HCT116 (cell line): ENCODE measurements at regions not wholly inside any gene's neighbourhood (a gene's known extent, or its start where the extent isn't known, plus 50 kb on each side); places are given as distances from the start of the nearest gene placed in this dataset.

Experiments used
- ATF3 ChIP-seq: IDR thresholded peaks from 2 replicates; pipeline ENCODE4 v1.6.1; 2012
- CTCF ChIP-seq, 3 experiments: fragments of 200-600 bp in 1 of 3; sonication (generic) in 1 of 3; IDR thresholded peaks in 2 of 3; conservative IDR thresholded peaks in 1 of 3; 2 replicates each; pipeline ENCODE4 v1.5.1; 2012 to 2017; ENCODE audit warnings: low read depth in 2 of 3, low read length in 2 of 3, antibody characterized with exemption in 1 of 3, borderline replicate concordance in 1 of 3, control low read depth in 1 of 3, mild to moderate bottlenecking in 1 of 3, mixed read lengths in 1 of 3, mixed run types in 1 of 3, moderate library complexity in 1 of 3; ENCODE audit not compliant: insufficient read depth in 1 of 3
- ELF1 ChIP-seq: IDR thresholded peaks from 2 replicates; pipeline ENCODE4 v1.6.1; 2012; ENCODE audit warnings: low read depth, borderline replicate concordance
- EZH2 ChIP-seq: fragments of 200-600 bp; sonication (generic); IDR thresholded peaks from 2 replicates; pipeline ENCODE4 v1.6.1; 2017; ENCODE audit warnings: antibody characterized with exemption, mixed run types
- JUND ChIP-seq: IDR thresholded peaks from 2 replicates; pipeline ENCODE4 v1.6.1; 2012
- POLR2A ChIP-seq: IDR thresholded peaks from 2 replicates; pipeline ENCODE4 v1.7.0; 2011; ENCODE audit warnings: borderline replicate concordance; ENCODE audit not compliant: insufficient read depth, insufficient read length; ENCODE audit errors: extremely low read depth
- POLR2AphosphoS5 ChIP-seq: IDR thresholded peaks from 2 replicates; pipeline ENCODE4 v1.6.1; 2011; ENCODE audit warnings: mild to moderate bottlenecking, low read depth, low read length, moderate library complexity
- REST ChIP-seq: IDR thresholded peaks from 2 replicates; pipeline ENCODE4 v1.6.1; 2012; ENCODE audit warnings: low read depth
- TCF7L2 ChIP-seq: IDR thresholded peaks from 2 replicates; pipeline ENCODE4 v1.7.0; 2011; ENCODE audit warnings: borderline replicate concordance, inconsistent platforms; ENCODE audit not compliant: insufficient read depth, insufficient read length; ENCODE audit errors: extremely low read depth
- YY1 ChIP-seq: IDR thresholded peaks from 2 replicates; pipeline ENCODE4 v1.6.1; 2011; ENCODE audit warnings: low read length, low read depth, moderate library complexity, mild to moderate bottlenecking; ENCODE audit not compliant: insufficient replicate concordance; ENCODE audit errors: extremely low read depth
- ZBTB33 ChIP-seq: IDR thresholded peaks from 2 replicates; pipeline ENCODE4 v1.6.1; 2011; ENCODE audit warnings: mild to moderate bottlenecking, low read length, moderate library complexity; ENCODE audit not compliant: insufficient replicate concordance; ENCODE audit errors: extremely low read depth

- no peak for TF ChIP-seq CTCF (IDR thresholded peaks at IDR 0.05 in 2 of 3, conservative IDR thresholded peaks at IDR 0.05 in 1 of 3; ENCODE audit: borderline replicate concordance in 1 of 3, insufficient read depth in 1 of 3, low read depth in 2 of 3, low read length in 2 of 3)
- TF ChIP-seq EZH2, result no peak
- TF ChIP-seq ATF3, result no peak
- TF ChIP-seq TCF7L2, result no peak
- TF ChIP-seq ZBTB33, result no peak
- TF ChIP-seq ELF1, result no peak
- TF ChIP-seq YY1, result no peak
- TF ChIP-seq POLR2A, result no peak
- no peak for TF ChIP-seq POLR2AphosphoS5
- TF ChIP-seq REST, result no peak
- no peak for TF ChIP-seq JUND
Measured at GRCh38 chr3:180306155-180306554, 269.4 kb upstream of the PEX5L start.
